PC-9 (cell line): ENCODE measurements at regions not wholly inside any gene's neighbourhood (a gene's known extent, or its start where the extent isn't known, plus 50 kb on each side); places are given as distances from the start of the nearest gene placed in this dataset.

ENCODE experiments used
- BruUV-seq: library from RNA; stranded (reverse); fragments of 400-500 nt; replicated peaks from 2 replicates; lab custom pipeline; 2021; lab: Mats Ljungman, UMichigan
- CTCF ChIA-PET: fragments of 300-600 bp; sonication (Branson Sonifier 250); formaldehyde crosslinking; loops from one replicate; lab custom pipeline; 2022; ENCODE audit warnings: antibody characterized with exemption; lab: Charles Lee
- POLR2A ChIA-PET: fragments of 300-600 bp; sonication (Branson Sonifier 250); formaldehyde crosslinking; loops from one replicate; lab custom pipeline; 2022; ENCODE audit warnings: antibody characterized with exemption; ENCODE audit not compliant: unreplicated experiment; lab: Charles Lee
- DNase-seq, 2 experiments: peaks; one replicate each; pipeline versions ENCODE4 v3.0.0 to v3.0.0-alpha.2; 2015 to 2022; ENCODE audit warnings: mixed read lengths in 1 of 2
- H2AFZ ChIP-seq: fragments of 200-600 bp; sonication (generic); 2 replicates; pipeline ENCODE4 v1.8.1; 2017; ENCODE audit warnings: antibody characterized with exemption
- H3F3A ChIP-seq: fragments of 200-600 bp; sonication (generic); 2 replicates; pipeline ENCODE4 v1.8.1; 2017; ENCODE audit warnings: antibody characterized with exemption, mild to moderate bottlenecking, low read depth; ENCODE audit not compliant: insufficient read depth
- H3K27ac ChIP-seq: fragments of 200-600 bp; sonication (generic); 2 replicates; pipeline ENCODE4 v1.6.1; 2016; ENCODE audit warnings: mixed run types
- H3K27me3 ChIP-seq: fragments of 200-600 bp; sonication (generic); 2 replicates; pipeline ENCODE4 v1.6.1; 2016; ENCODE audit warnings: low read depth, mixed run types; ENCODE audit not compliant: insufficient read depth
- H3K36me3 ChIP-seq: fragments of 200-600 bp; sonication (generic); 2 replicates; pipeline ENCODE4 v1.6.1; 2016; ENCODE audit warnings: low read depth, mixed run types
- H3K4me1 ChIP-seq: fragments of 200-600 bp; sonication (generic); replicated peaks from 2 replicates; pipeline ENCODE4 v1.6.1; 2016; ENCODE audit warnings: mixed run types; ENCODE audit not compliant: insufficient read depth
- H3K4me2 ChIP-seq: fragments of 200-600 bp; sonication (generic); 2 replicates; pipeline ENCODE4 v1.6.1; 2017; ENCODE audit warnings: mixed run types
- H3K4me3 ChIP-seq: fragments of 200-600 bp; sonication (generic); 2 replicates; pipeline ENCODE4 v1.6.1; 2016; ENCODE audit warnings: mixed run types
- H3K79me2 ChIP-seq: fragments of 200-600 bp; sonication (generic); 2 replicates; pipeline ENCODE4 v1.6.1; 2017; ENCODE audit warnings: low read depth, mixed run types
- H3K9me2 ChIP-seq: fragments of 200-600 bp; sonication (generic); 2 replicates; pipeline ENCODE4 v1.8.1; 2017; ENCODE audit warnings: mild to moderate bottlenecking; ENCODE audit not compliant: insufficient read depth
- H3K9me3 ChIP-seq: fragments of 200-600 bp; sonication (generic); 2 replicates; pipeline ENCODE4 v1.8.1; 2016; ENCODE audit warnings: low read depth; ENCODE audit not compliant: insufficient read depth
- H4K20me1 ChIP-seq: fragments of 200-600 bp; sonication (generic); 2 replicates; pipeline ENCODE4 v1.8.1; 2017; ENCODE audit not compliant: insufficient read depth
- EZH2 ChIP-seq: fragments of 200-600 bp; sonication (generic); IDR thresholded peaks from 2 replicates; pipeline ENCODE4 v1.8.0; 2017; ENCODE audit warnings: antibody characterized with exemption, low read depth
- intact Hi-C: fragments of 100-400 bp; cut with micrococcal nuclease; formaldehyde crosslinking; loops from one replicate; pipeline ENCODE4 v1.10.0; 2022; ENCODE audit not compliant: unreplicated experiment
- TF ChIP-seq, protein P1 (sequence below): fragments of 200-600 bp; sonication (generic); conservative IDR thresholded peaks from 2 replicates; pipeline ENCODE4 v1.6.1; 2017; ENCODE audit warnings: mixed run types, antibody characterized with exemption, mild to moderate bottlenecking, moderate library complexity

GRCh38 chr2:156054983-156055382 is 277.5 kb downstream of the NR4A2 start:
- H3K4me3 ChIP-seq = no peak overlapping the region
- H3K27me3 ChIP-seq = no peaks in the 10 kb centered on the region
- DNase-seq = no peak
- no peak overlapping the region for H3K4me2 ChIP-seq
- no peak overlapping the region for H2AFZ ChIP-seq
- ChIA-PET POLR2A (no interaction called here), CTCF (no interaction called here)
- H3K9me2 ChIP-seq = no peaks in the 10 kb centered on the region
- H3K4me1 ChIP-seq = no peaks in the 10 kb centered on the region
- TF ChIP-seq EZH2 = no peak
- TF ChIP-seq, protein P1, sequence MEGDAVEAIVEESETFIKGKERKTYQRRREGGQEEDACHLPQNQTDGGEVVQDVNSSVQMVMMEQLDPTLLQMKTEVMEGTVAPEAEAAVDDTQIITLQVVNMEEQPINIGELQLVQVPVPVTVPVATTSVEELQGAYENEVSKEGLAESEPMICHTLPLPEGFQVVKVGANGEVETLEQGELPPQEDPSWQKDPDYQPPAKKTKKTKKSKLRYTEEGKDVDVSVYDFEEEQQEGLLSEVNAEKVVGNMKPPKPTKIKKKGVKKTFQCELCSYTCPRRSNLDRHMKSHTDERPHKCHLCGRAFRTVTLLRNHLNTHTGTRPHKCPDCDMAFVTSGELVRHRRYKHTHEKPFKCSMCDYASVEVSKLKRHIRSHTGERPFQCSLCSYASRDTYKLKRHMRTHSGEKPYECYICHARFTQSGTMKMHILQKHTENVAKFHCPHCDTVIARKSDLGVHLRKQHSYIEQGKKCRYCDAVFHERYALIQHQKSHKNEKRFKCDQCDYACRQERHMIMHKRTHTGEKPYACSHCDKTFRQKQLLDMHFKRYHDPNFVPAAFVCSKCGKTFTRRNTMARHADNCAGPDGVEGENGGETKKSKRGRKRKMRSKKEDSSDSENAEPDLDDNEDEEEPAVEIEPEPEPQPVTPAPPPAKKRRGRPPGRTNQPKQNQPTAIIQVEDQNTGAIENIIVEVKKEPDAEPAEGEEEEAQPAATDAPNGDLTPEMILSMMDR = no peak
- no peaks in the 10 kb centered on the region for H3K36me3 ChIP-seq
- BruUV-seq = no TSS peak
- intact Hi-C loops = no loop called here
- no peaks in the 10 kb centered on the region for H4K20me1 ChIP-seq
- H3K79me2 ChIP-seq = no peaks in the 10 kb centered on the region
- no peaks in the 10 kb centered on the region for H3K9me3 ChIP-seq
- no peak overlapping the region for H3K27ac ChIP-seq
- H3F3A ChIP-seq = no peaks in the 10 kb centered on the region

- Histone ChIP-seq H3K9me2 (no peaks in the 10 kb centered on the region), H3K27me3 (no peaks in the 10 kb centered on the region), H3K4me1 (no peaks in the 10 kb centered on the region), H2AFZ (no peak overlapping the region), H3K4me3 (no peak overlapping the region), H3K27ac (no peak overlapping the region), H3K79me2 (no peaks in the 10 kb centered on the region), H3K4me2 (no peak overlapping the region), H3K9me3 (no peaks in the 10 kb centered on the region; the same call in 1 of the 2 replicates), H3K36me3 (no peaks in the 10 kb centered on the region), H3F3A (no peaks in the 10 kb centered on the region), H4K20me1 (no peaks in the 10 kb centered on the region)
- no peak for TF ChIP-seq EZH2
- TF ChIP-seq, protein P1 = no peak
- BruUV-seq = no TSS peak
- no peak for DNase-seq
- ChIA-PET CTCF (no interaction called here), POLR2A (no interaction called here)
- intact Hi-C loops = no loop called here
Measured at GRCh38 chr2:156046900-156047299, 285.6 kb downstream of the NR4A2 start.

- no peak overlapping the region for H3K27ac ChIP-seq
- H3K4me1 ChIP-seq = no peaks in the 10 kb centered on the region
- H3K27me3 ChIP-seq = no peaks in the 10 kb centered on the region
- no peak for DNase-seq
- ChIA-PET CTCF (interaction anchor here (0.6 kb wide), 1 partner anchor 26 kb away, joined by 3 read pairs; no protein-coding TSS in a partner anchor), POLR2A (no interaction called here)
- H2AFZ ChIP-seq = no peak overlapping the region
- no peaks in the 10 kb centered on the region for H3K9me2 ChIP-seq
- H3K4me2 ChIP-seq = no peak overlapping the region
- no peak overlapping the region for H3K4me3 ChIP-seq
- H4K20me1 ChIP-seq = no peaks in the 10 kb centered on the region
- TF ChIP-seq, protein P1 = no peak
- TF ChIP-seq EZH2 = no peak
- H3F3A ChIP-seq = no peaks in the 10 kb centered on the region
- H3K36me3 ChIP-seq = no peaks in the 10 kb centered on the region
- H3K79me2 ChIP-seq = no peaks in the 10 kb centered on the region
- H3K9me3 ChIP-seq = no peaks in the 10 kb centered on the region
- BruUV-seq = no TSS peak
- intact Hi-C loops = no loop called here
Measured at GRCh38 chr2:156042895-156043294, 289.6 kb downstream of the NR4A2 start.
